Chondrocyte (in vitro differentiated cells): ENCODE measurements at regions not wholly inside any gene's neighbourhood (a gene's known extent, or its start where the extent isn't known, plus 50 kb on each side); places are given as distances from the start of the nearest gene placed in this dataset.

ENCODE experiments used
- DNase-seq: peaks from one replicate; pipeline ENCODE4 v3.0.0; 2021; ENCODE audit warnings: mixed read lengths, low spot score
- H3K27ac Mint-ChIP-seq: one replicate; pipeline ENCODE4 v1.8.0; 2021; ENCODE audit warnings: mild to moderate bottlenecking, moderate library complexity, mixed read lengths; ENCODE audit not compliant: unreplicated experiment
- H3K27me3 Mint-ChIP-seq: 2 replicates; pipeline ENCODE4 v1.8.0; 2021; ENCODE audit warnings: low read depth, mixed read lengths
- H3K36me3 Mint-ChIP-seq: 2 replicates; pipeline ENCODE4 v1.8.0; 2021; ENCODE audit warnings: low read depth, mixed read lengths
- H3K4me1 Mint-ChIP-seq: 2 replicates; pipeline ENCODE4 v1.8.0; 2021; ENCODE audit warnings: low read depth, mild to moderate bottlenecking, mixed read lengths
- H3K4me3 Mint-ChIP-seq: one replicate; pipeline ENCODE4 v1.8.0; 2021; ENCODE audit warnings: mild to moderate bottlenecking, moderate library complexity, mixed read lengths; ENCODE audit not compliant: unreplicated experiment
- H3K9me3 Mint-ChIP-seq: 2 replicates; pipeline ENCODE4 v1.8.0; 2021; ENCODE audit warnings: low read depth, mixed read lengths
- TF ChIP-seq, protein P1 (sequence below): fragments of 200-600 bp; sonication (generic); IDR thresholded peaks from 2 replicates; pipeline ENCODE4 v1.5.0; 2021; ENCODE audit warnings: antibody characterized with exemption, mild to moderate bottlenecking, moderate library complexity

GRCh38 chr10:118907051-118907450, 122.5 kb upstream of the NANOS1 start:
- TF ChIP-seq, protein P1, sequence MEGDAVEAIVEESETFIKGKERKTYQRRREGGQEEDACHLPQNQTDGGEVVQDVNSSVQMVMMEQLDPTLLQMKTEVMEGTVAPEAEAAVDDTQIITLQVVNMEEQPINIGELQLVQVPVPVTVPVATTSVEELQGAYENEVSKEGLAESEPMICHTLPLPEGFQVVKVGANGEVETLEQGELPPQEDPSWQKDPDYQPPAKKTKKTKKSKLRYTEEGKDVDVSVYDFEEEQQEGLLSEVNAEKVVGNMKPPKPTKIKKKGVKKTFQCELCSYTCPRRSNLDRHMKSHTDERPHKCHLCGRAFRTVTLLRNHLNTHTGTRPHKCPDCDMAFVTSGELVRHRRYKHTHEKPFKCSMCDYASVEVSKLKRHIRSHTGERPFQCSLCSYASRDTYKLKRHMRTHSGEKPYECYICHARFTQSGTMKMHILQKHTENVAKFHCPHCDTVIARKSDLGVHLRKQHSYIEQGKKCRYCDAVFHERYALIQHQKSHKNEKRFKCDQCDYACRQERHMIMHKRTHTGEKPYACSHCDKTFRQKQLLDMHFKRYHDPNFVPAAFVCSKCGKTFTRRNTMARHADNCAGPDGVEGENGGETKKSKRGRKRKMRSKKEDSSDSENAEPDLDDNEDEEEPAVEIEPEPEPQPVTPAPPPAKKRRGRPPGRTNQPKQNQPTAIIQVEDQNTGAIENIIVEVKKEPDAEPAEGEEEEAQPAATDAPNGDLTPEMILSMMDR = no peak
- Mint-ChIP-seq H3K27ac (no peak overlapping the region), H3K36me3 (no peaks in the 10 kb centered on the region), H3K27me3 (peaks cover 6% of the 10 kb centered on the region), H3K4me1 (peaks cover 5% of the 10 kb centered on the region), H3K4me3 (no peak overlapping the region), H3K9me3 (no peaks in the 10 kb centered on the region)
- no peak for DNase-seq

- TF ChIP-seq, protein P1 = no peak
- Mint-ChIP-seq H3K4me3 (no peak overlapping the region), H3K27ac (no peak overlapping the region), H3K27me3 (peaks cover 6% of the 10 kb centered on the region), H3K4me1 (peaks cover 5% of the 10 kb centered on the region), H3K36me3 (no peaks in the 10 kb centered on the region), H3K9me3 (no peaks in the 10 kb centered on the region)
- no peak for DNase-seq
These were observed 120.8 kb upstream of the NANOS1 start for GRCh38 chr10:118908557-118909256.

DNA sequence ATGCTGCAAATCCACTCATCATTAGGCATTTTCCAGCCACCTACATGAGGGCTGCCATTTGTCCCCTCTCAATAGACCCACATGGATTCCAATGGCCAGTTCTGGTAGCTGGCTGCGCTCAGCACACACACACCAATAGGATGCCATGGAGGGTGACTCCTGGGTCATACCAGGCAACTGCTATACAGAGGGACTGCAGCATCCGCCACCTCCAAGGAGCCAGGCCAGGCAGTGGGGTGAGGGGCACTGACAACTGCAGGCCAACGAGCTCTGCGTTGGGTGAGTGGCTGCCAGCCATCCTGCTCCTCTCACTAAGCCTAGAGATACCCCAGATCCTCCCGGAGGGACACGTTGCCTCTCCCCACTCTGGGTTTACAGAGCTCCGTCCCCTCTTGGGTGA, 118.8 kb upstream of the NANOS1 start:
- H3K4me1 Mint-ChIP-seq = peaks cover 5% of the 10 kb centered on the region
- H3K9me3 Mint-ChIP-seq = no peaks in the 10 kb centered on the region
- peaks cover 2% of the 10 kb centered on the region for H3K27me3 Mint-ChIP-seq
- H3K4me3 Mint-ChIP-seq = no peak overlapping the region
- no peaks in the 10 kb centered on the region for H3K36me3 Mint-ChIP-seq
- DNase-seq = no peak
- TF ChIP-seq, protein P1 = no peak
- H3K27ac Mint-ChIP-seq = no peak overlapping the region

- TF ChIP-seq, protein P1 = no peak
- DNase-seq = no peak
These were observed 118.2 kb upstream of the NANOS1 start for GRCh38 chr10:118911363-118911762.

GRCh38 chr10:118912961-118913600, 116.4 kb upstream of the NANOS1 start:
- H3K36me3 Mint-ChIP-seq = no peaks in the 10 kb centered on the region
- H3K27me3 Mint-ChIP-seq = peaks cover 2% of the 10 kb centered on the region
- H3K27ac Mint-ChIP-seq = no peak overlapping the region
- H3K4me1 Mint-ChIP-seq = peaks cover 5% of the 10 kb centered on the region
- H3K4me3 Mint-ChIP-seq = no peak overlapping the region
- no peaks in the 10 kb centered on the region for H3K9me3 Mint-ChIP-seq
- TF ChIP-seq, protein P1 = no peak
- DNase-seq = no peak

More at GRCh38 chr10:118911363-118911762, 118.2 kb upstream of the NANOS1 start:
- Mint-ChIP-seq H3K36me3 (no peaks in the 10 kb centered on the region), H3K4me1 (peaks cover 5% of the 10 kb centered on the region), H3K4me3 (no peak overlapping the region), H3K9me3 (no peaks in the 10 kb centered on the region), H3K27me3 (peaks cover 2% of the 10 kb centered on the region), H3K27ac (no peak overlapping the region)
